ENCODE measurements at regions not wholly inside any gene's neighbourhood (a gene's known extent, or its start where the extent isn't known, plus 50 kb on each side); places are given as distances from the start of the nearest gene placed in this dataset.

GRCh38 chr1:163935738-163936374 lies 614.1 kb downstream of the NUF2 start:
- TF ChIP-seq CTCF (IDR thresholded peaks at IDR 0.05; ENCODE audit: insufficient read depth, low read length) (no peak), REST (IDR thresholded peaks at IDR 0.05; ENCODE audit: insufficient replicate concordance, low read depth) (no peak), GABPA (IDR thresholded peaks at IDR 0.05; ENCODE audit: low read depth) (no peak), POLR2AphosphoS5 (IDR thresholded peaks at IDR 0.05; ENCODE audit: low read depth) (no peak)

Data from HL-60 (cell line).